ENCODE measurements at regions not wholly inside any gene's neighbourhood (a gene's known extent, or its start where the extent isn't known, plus 50 kb on each side); places are given as distances from the start of the nearest gene placed in this dataset.

DNA sequence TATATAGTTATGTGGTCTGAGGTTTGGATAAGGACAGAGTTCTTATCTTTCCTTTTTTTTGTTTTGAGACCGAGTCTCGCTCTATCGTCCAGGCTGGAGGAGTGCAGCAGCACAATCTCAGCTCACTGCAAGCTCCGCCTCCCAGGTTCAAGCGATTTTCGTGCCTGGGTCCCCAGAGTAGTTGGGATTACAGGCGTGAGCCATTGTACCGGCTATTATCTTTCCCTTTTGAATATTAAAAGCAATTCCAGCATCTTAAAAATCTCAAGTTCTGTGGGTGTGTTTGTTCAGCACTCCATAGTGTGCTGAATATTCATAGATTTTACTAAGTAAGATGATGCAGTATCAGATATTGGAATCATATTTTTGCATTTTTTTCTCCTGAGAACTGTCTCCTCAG, 404.4 kb upstream of the RGS6 start:
- Histone ChIP-seq H3K4me3 (no peak overlapping the region), H3K27ac (no peak overlapping the region), H3K4me1 (no peaks in the 10 kb centered on the region), H3K36me3 (no peaks in the 10 kb centered on the region), H3K27me3 (ENCODE audit: low read depth) (no peaks in the 10 kb centered on the region), H3K9me3 (no peaks in the 10 kb centered on the region)
- DNase-seq (no peak), ATAC-seq (peak in 1 of 2 donors; percentile 35)
- intact Hi-C loops (cut with DNase I): no loop called here
- TF ChIP-seq, protein P1, sequence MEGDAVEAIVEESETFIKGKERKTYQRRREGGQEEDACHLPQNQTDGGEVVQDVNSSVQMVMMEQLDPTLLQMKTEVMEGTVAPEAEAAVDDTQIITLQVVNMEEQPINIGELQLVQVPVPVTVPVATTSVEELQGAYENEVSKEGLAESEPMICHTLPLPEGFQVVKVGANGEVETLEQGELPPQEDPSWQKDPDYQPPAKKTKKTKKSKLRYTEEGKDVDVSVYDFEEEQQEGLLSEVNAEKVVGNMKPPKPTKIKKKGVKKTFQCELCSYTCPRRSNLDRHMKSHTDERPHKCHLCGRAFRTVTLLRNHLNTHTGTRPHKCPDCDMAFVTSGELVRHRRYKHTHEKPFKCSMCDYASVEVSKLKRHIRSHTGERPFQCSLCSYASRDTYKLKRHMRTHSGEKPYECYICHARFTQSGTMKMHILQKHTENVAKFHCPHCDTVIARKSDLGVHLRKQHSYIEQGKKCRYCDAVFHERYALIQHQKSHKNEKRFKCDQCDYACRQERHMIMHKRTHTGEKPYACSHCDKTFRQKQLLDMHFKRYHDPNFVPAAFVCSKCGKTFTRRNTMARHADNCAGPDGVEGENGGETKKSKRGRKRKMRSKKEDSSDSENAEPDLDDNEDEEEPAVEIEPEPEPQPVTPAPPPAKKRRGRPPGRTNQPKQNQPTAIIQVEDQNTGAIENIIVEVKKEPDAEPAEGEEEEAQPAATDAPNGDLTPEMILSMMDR (IDR thresholded peaks at IDR 0.05): no peak

DNA sequence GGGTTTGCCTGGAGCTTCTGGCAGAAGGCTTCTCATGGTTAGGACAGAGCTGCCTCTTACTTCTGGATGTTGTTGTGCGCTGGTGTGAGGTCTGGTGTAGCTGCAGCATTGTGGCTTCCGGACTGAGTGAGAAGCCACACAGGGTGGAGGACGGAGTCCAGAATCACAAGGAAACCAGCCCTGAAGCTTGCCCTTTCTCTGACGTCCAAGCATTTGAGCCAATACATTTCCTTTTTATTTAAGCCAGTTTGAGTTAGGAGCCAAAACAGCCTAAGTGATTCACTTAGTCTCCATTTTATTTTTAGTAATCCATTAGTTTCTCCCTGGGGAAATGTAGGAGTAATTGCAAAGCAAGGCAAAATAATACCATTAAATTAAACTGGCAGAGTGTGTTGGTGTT, 402.4 kb upstream of the RGS6 start:
- TF ChIP-seq, protein P1 (IDR thresholded peaks at IDR 0.05): no peak
- Histone ChIP-seq H3K4me3 (no peak overlapping the region), H3K27ac (no peak overlapping the region), H3K9me3 (no peaks in the 10 kb centered on the region), H3K36me3 (no peaks in the 10 kb centered on the region), H3K27me3 (ENCODE audit: low read depth) (no peaks in the 10 kb centered on the region), H3K4me1 (no peaks in the 10 kb centered on the region)
- ATAC-seq (peak in 1 of 2 donors; percentile 43), DNase-seq (no peak)
- intact Hi-C loops (cut with DNase I): no loop called here

DNA sequence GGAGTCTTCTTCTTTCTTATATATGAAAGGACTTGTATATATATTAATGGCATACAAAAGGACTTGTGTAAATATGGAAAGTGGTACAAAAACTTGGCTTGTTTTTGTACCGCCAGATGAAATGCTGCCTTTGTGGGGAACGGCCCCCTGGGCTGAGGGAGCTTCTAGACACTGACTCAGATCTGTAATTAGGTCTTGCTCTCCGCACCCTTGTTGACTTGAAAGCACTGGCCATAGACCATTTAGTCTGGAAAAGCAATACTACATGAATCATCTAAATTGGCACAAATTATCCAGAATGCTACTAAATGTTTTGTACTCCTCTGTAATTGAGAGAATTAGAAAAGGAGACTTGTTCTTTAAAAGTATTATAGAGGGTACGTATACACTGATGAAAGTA, 399.9 kb upstream of the RGS6 start:
- ATAC-seq (no peak), DNase-seq (no peak)
- no peaks in the 10 kb centered on the region for H3K27me3 ChIP-seq (ENCODE audit: low read depth)
- no peak overlapping the region for H3K4me3 ChIP-seq
- H3K36me3 ChIP-seq: no peaks in the 10 kb centered on the region
- TF ChIP-seq, protein P1 (IDR thresholded peaks at IDR 0.05): no peak
- intact Hi-C loops (cut with DNase I): no loop called here
- peaks cover 11% of the 10 kb centered on the region for H3K4me1 ChIP-seq
- no peaks in the 10 kb centered on the region for H3K9me3 ChIP-seq
- H3K27ac ChIP-seq: no peak overlapping the region

DNA sequence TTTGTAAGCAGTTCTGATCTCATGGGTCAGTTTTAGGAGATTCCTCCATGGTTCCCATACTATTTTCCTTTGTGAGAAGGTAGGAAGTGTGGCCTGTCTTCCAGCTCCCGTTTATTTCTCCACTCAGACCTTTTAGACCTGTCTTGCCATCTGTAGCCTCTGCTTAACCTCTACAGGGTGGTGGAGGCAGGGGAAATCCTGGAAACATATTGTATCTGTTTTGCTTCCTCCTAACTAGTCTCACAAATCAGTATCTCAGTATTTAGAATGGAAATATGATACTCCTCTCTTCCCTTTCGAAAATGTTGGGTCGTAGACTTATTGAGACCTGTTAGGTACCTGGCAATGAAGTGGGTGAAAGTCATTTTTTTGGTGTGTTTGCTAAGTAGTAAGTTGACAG, 399.4 kb upstream of the RGS6 start:
- ATAC-seq (no peak), DNase-seq (no peak)
- H3K4me3 ChIP-seq: no peak overlapping the region
- intact Hi-C loops (cut with DNase I): no loop called here
- no peaks in the 10 kb centered on the region for H3K9me3 ChIP-seq
- no peaks in the 10 kb centered on the region for H3K27me3 ChIP-seq (ENCODE audit: low read depth)
- no peaks in the 10 kb centered on the region for H3K36me3 ChIP-seq
- peaks cover 11% of the 10 kb centered on the region for H3K4me1 ChIP-seq
- TF ChIP-seq, protein P1 (IDR thresholded peaks at IDR 0.05): no peak
- H3K27ac ChIP-seq: no peak overlapping the region

DNA sequence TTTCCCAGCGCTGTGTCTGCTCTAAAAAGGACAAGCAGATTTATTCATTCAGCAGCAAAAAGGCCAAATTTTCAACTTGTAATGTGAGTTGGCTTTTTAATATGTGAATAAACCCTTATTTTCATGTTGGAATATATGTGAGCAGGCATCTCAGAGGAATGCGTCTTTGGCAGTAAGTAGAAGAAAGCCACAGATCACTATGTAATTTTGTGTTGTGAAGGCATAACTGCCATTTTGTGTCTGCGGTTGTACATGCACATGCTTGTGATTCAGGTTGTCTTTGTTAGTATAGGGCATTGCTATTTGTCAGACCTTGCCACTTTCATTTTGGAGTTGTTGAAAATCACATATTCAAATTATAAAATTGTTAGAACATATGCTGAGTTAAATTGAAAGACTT, 398.8 kb upstream of the RGS6 start:
- intact Hi-C loops (cut with DNase I): no loop called here
- ATAC-seq: no peak

More for the DNA sequence above, 398.8 kb upstream of the RGS6 start:
- Histone ChIP-seq H3K4me3 (no peak overlapping the region), H3K36me3 (no peaks in the 10 kb centered on the region), H3K27me3 (ENCODE audit: low read depth) (no peaks in the 10 kb centered on the region), H3K4me1 (peaks cover 11% of the 10 kb centered on the region), H3K27ac (no peak overlapping the region), H3K9me3 (no peaks in the 10 kb centered on the region)
- no peak for DNase-seq
- TF ChIP-seq, protein P1 (IDR thresholded peaks at IDR 0.05): no peak
